ENCODE measurements at regions not wholly inside any gene's neighbourhood (a gene's known extent, or its start where the extent isn't known, plus 50 kb on each side); places are given as distances from the start of the nearest gene placed in this dataset.

- TF ChIP-seq EP300 (IDR thresholded peaks at IDR 0.05) (no peak), CTCF (IDR thresholded peaks at IDR 0.05) (no peak), POLR2A (IDR thresholded peaks at IDR 0.05) (no peak)
Measured at GRCh38 chr1:217240656-217241055, 390.2 kb downstream of the GPATCH2 start.
